ENCODE measurements at regions not wholly inside any gene's neighbourhood (a gene's known extent, or its start where the extent isn't known, plus 50 kb on each side); places are given as distances from the start of the nearest gene placed in this dataset.

DNA sequence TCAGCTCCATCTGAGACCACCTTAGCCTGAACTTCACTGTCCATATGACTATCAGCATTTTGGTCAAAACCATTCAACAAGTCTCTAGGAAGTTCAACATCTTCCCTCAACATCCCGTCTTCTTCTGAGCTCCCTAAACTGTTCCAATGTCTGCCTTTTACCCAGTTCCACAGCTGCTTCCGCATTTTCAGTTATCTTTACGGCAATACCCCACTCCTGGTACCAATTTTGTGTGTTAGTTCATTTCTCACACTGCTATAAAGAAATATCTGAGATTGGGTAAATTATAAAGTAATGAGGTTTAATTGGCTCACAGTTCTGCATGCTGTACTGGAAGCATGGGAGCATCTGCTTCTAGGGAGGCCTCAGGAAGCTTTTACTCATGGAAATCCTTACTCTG, 771.2 kb downstream of the SLITRK6 start:
- H3K27ac ChIP-seq: no peak overlapping the region
- TF ChIP-seq ZFX (IDR thresholded peaks at IDR 0.05): no peak
- TF ChIP-seq, protein P1, sequence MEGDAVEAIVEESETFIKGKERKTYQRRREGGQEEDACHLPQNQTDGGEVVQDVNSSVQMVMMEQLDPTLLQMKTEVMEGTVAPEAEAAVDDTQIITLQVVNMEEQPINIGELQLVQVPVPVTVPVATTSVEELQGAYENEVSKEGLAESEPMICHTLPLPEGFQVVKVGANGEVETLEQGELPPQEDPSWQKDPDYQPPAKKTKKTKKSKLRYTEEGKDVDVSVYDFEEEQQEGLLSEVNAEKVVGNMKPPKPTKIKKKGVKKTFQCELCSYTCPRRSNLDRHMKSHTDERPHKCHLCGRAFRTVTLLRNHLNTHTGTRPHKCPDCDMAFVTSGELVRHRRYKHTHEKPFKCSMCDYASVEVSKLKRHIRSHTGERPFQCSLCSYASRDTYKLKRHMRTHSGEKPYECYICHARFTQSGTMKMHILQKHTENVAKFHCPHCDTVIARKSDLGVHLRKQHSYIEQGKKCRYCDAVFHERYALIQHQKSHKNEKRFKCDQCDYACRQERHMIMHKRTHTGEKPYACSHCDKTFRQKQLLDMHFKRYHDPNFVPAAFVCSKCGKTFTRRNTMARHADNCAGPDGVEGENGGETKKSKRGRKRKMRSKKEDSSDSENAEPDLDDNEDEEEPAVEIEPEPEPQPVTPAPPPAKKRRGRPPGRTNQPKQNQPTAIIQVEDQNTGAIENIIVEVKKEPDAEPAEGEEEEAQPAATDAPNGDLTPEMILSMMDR (conservative IDR thresholded peaks at IDR 0.05): no peak

- no peak overlapping the region for H3K27ac ChIP-seq
- TF ChIP-seq ZFX (IDR thresholded peaks at IDR 0.05): no peak
- TF ChIP-seq, protein P1 (conservative IDR thresholded peaks at IDR 0.05): no peak
Measured at GRCh38 chr13:85019121-85019520, 780.1 kb downstream of the SLITRK6 start.

DNA sequence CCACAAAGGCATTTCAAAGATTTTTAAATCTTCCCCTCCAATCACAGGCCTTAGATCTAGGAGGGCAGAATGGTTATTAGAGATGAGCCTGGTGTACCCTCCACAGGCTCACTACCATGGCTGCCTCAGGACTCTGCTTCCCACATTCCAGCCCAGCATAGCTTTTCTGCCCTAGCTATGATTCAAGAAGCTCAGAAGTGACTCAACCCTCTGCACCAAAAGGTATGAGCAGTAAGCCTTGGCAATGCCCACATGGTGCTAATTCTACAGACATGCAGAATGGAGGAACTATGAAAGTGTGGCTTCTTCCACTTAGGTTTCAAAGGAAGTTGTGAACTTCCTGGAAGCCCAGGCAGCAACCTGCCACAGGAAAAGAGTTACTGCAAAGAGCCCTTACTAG, 786.2 kb downstream of the SLITRK6 start:
- TF ChIP-seq ZFX (IDR thresholded peaks at IDR 0.05): no peak
- TF ChIP-seq, protein P1 (conservative IDR thresholded peaks at IDR 0.05): no peak
- H3K27ac ChIP-seq: no peak overlapping the region

- H3K27ac ChIP-seq: no peak overlapping the region
- no peak for TF ChIP-seq ZFX (IDR thresholded peaks at IDR 0.05)
- TF ChIP-seq, protein P1 (conservative IDR thresholded peaks at IDR 0.05): no peak
Measured at GRCh38 chr13:85009447-85009846, 789.8 kb downstream of the SLITRK6 start.

DNA sequence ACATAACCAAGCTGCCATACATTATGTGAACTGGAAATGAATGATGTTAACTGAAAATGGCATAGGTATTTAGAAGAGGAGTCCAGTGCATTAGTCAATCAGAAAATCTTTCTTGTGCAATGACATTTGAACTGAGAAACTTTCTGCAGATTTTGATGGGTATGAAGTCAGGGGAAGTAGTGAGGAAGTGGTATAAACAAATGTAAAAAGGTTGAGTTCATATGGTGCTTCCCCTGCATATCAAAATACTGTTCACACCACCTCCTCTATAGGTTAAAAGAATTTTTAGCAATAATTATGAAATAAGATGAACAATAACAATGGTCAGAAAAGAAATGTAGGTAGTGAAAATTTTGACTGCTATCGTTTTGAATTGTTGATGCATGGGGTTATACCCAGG, 800.0 kb downstream of the SLITRK6 start:
- no peak for TF ChIP-seq ZFX (IDR thresholded peaks at IDR 0.05)
- TF ChIP-seq, protein P1 (conservative IDR thresholded peaks at IDR 0.05): no peak

GRCh38 chr13:84998681-84999080, 800.5 kb downstream of the SLITRK6 start:
- no peak overlapping the region for H3K27ac ChIP-seq
- TF ChIP-seq, protein P1 (conservative IDR thresholded peaks at IDR 0.05): no peak
- TF ChIP-seq ZFX (IDR thresholded peaks at IDR 0.05): no peak

More for the DNA sequence above, 800.0 kb downstream of the SLITRK6 start:
- H3K27ac ChIP-seq: no peak overlapping the region

GRCh38 chr13:84997858-84998257, 801.4 kb downstream of the SLITRK6 start:
- no peak for TF ChIP-seq ZFX (IDR thresholded peaks at IDR 0.05)
- TF ChIP-seq, protein P1 (conservative IDR thresholded peaks at IDR 0.05): no peak
- H3K27ac ChIP-seq: no peak overlapping the region
